Liver (tissue), 8 donors: ENCODE measurements at regions not wholly inside any gene's neighbourhood (a gene's known extent, or its start where the extent isn't known, plus 50 kb on each side); places are given as distances from the start of the nearest gene placed in this dataset.
A peak's percentile ranks its signal among the peaks of the same experiment; 100 is the strongest.

Experiments
- DNase-seq: peaks from one replicate; pipeline ENCODE4 v3.0.0-alpha.2; 2017; ENCODE audit warnings: low spot score
- H3K27ac ChIP-seq, 2 donors: one replicate each; pipeline ENCODE4 v1.7.0; 2013; ENCODE audit warnings: inconsistent platforms in 2 of 2, low read length in 2 of 2, control low read depth in 1 of 2, low read depth in 1 of 2, mild to moderate bottlenecking in 1 of 2
- H3K27me3 ChIP-seq, 4 donors: one replicate each; pipeline versions ENCODE4 v1.6.1 to v1.7.0; 2013; ENCODE audit warnings: low read length in 3 of 4, inconsistent platforms in 1 of 4, mild to moderate bottlenecking in 1 of 4, moderate library complexity in 1 of 4; ENCODE audit not compliant: control insufficient read depth in 4 of 4, insufficient read depth in 4 of 4
- H3K36me3 ChIP-seq, 4 donors: one replicate each; pipeline versions ENCODE4 v1.6.1 to v1.7.0; 2013; ENCODE audit warnings: low read length in 3 of 4, mild to moderate bottlenecking in 3 of 4, low read depth in 1 of 4, moderate library complexity in 1 of 4; ENCODE audit not compliant: control insufficient read depth in 4 of 4, insufficient read depth in 3 of 4
- H3K4me1 ChIP-seq, 4 donors: one replicate each; pipeline versions ENCODE4 v1.6.1 to v1.7.0; 2013; ENCODE audit warnings: low read length in 3 of 4, mild to moderate bottlenecking in 3 of 4, moderate library complexity in 1 of 4; ENCODE audit not compliant: control insufficient read depth in 4 of 4, insufficient read depth in 4 of 4
- H3K4me3 ChIP-seq, 3 donors: one replicate each; pipeline versions ENCODE4 v1.6.1 to v1.7.0; 2013; ENCODE audit warnings: low read length in 3 of 3, control low read depth in 1 of 3, low read depth in 1 of 3, mild to moderate bottlenecking in 1 of 3
- H3K9ac ChIP-seq, 2 donors: one replicate each; pipeline ENCODE4 v1.7.0; 2013; ENCODE audit warnings: low read length in 2 of 2, mild to moderate bottlenecking in 2 of 2, moderate library complexity in 2 of 2, control low read depth in 1 of 2, low read depth in 1 of 2
- H3K9me3 ChIP-seq, 4 donors: one replicate each; pipeline versions ENCODE4 v1.6.1 to v1.7.0; 2013; ENCODE audit warnings: low read length in 3 of 4; ENCODE audit not compliant: control insufficient read depth in 4 of 4
- EGR1 ChIP-seq, 2 donors: IDR thresholded peaks; 2 replicates each; pipeline ENCODE4 v1.6.1; 2016 to 2018; ENCODE audit warnings: antibody characterized with exemption in 2 of 2, low read depth in 2 of 2
- FOXA1 ChIP-seq: IDR thresholded peaks from 2 replicates; pipeline ENCODE4 v1.6.1; 2016; ENCODE audit warnings: antibody characterized with exemption
- FOXA2 ChIP-seq: IDR thresholded peaks from 2 replicates; pipeline ENCODE4 v1.6.1; 2016; ENCODE audit warnings: antibody characterized with exemption
- GABPA ChIP-seq, 2 donors: IDR thresholded peaks in 1 of 2; conservative IDR thresholded peaks in 1 of 2; 2 replicates each; pipeline ENCODE4 v1.6.1; 2016; ENCODE audit warnings: antibody characterized with exemption in 2 of 2, mild to moderate bottlenecking in 1 of 2, moderate library complexity in 1 of 2
- HNF4A ChIP-seq, 2 donors: conservative IDR thresholded peaks; 2 replicates each; pipeline ENCODE4 v1.6.1; 2016; ENCODE audit warnings: antibody characterized with exemption in 2 of 2, mild to moderate bottlenecking in 2 of 2
- HNF4G ChIP-seq: IDR thresholded peaks from 2 replicates; pipeline ENCODE4 v1.6.1; 2016; ENCODE audit warnings: antibody characterized with exemption
- JUND ChIP-seq, 2 donors: IDR thresholded peaks; 2 replicates each; pipeline ENCODE4 v1.6.1; 2016; ENCODE audit warnings: antibody characterized with exemption in 2 of 2
- NR2F2 ChIP-seq: IDR thresholded peaks from 2 replicates; pipeline ENCODE4 v1.6.1; 2016; ENCODE audit warnings: antibody characterized with exemption
- RAD21 ChIP-seq, 2 donors: IDR thresholded peaks; 2 replicates each; pipeline ENCODE4 v1.6.1; 2016; ENCODE audit warnings: antibody characterized with exemption in 2 of 2, mild to moderate bottlenecking in 2 of 2
- RXRA ChIP-seq, 2 donors: IDR thresholded peaks; 2 replicates each; pipeline ENCODE4 v1.6.1; 2017 to 2018; ENCODE audit warnings: antibody characterized with exemption in 2 of 2, mild to moderate bottlenecking in 1 of 2
- SP1 ChIP-seq: IDR thresholded peaks from 2 replicates; pipeline ENCODE4 v1.6.1; 2018; ENCODE audit warnings: antibody characterized with exemption, mild to moderate bottlenecking
- TAF1 ChIP-seq: conservative IDR thresholded peaks from 2 replicates; pipeline ENCODE4 v1.6.1; 2016; ENCODE audit warnings: antibody characterized with exemption, mild to moderate bottlenecking
- YY1 ChIP-seq: IDR thresholded peaks from 2 replicates; pipeline ENCODE4 v1.6.1; 2016; ENCODE audit warnings: antibody characterized with exemption, mild to moderate bottlenecking
- WGBS: extraction: QIAGEN DNeasy Blood & Tissue Kit; methylation state at CpG from one replicate; pipeline ENCODE4 v1.1.7; 2013; 5-methylcytosine and 5-hydroxymethylcytosine counted together
- TF ChIP-seq, protein P1 (sequence below): fragments of 150-350 bp; IDR thresholded peaks from 2 replicates; pipeline ENCODE4 v1.5.1; 2017; ENCODE audit warnings: improper control_type of control experiment, low read depth, low read length; ENCODE audit not compliant: missing input control
- TF ChIP-seq, protein P2 (sequence below): IDR thresholded peaks from 2 replicates; pipeline ENCODE4 v1.6.1; 2016; ENCODE audit warnings: antibody characterized with exemption, mild to moderate bottlenecking
- TF ChIP-seq, protein P3 (sequence below): IDR thresholded peaks from 2 replicates; pipeline ENCODE4 v1.6.1; 2016; ENCODE audit warnings: antibody characterized with exemption
- TF ChIP-seq, protein P4 (sequence below): IDR thresholded peaks from 2 replicates; pipeline ENCODE4 v1.6.1; 2016; ENCODE audit warnings: antibody characterized with exemption
- TF ChIP-seq, protein P5 (sequence below): IDR thresholded peaks from 2 replicates; pipeline ENCODE4 v1.6.1; 2016; ENCODE audit warnings: antibody characterized with exemption
- donor health status: healthy.
- donor health status: healthy.
- donor health status: healthy.
- donor health status: healthy.
- donor health status: healthy.

DNA sequence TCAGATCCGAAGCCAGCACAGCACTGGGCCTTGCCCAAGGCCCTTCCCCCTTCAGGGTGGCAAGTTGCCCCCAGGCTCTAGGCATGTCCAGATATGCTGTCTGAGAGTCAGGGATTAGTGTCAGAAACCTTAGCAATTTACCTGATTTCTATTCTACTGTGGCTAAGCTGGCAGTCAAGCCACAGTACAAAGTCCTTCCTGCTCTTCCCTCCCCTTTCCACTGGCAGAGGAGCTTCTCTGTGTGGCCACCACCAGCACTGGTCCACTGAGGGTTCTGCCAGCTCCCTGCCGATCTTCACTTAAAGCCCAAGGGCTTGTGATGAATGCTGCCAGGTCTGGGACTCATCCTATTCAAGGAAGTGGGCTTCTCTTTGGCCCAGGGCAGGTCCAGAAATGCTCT, 324.5 kb upstream of the RPS6KA3 start:
- Histone ChIP-seq H3K36me3 (no peaks in the 10 kb centered on the region), H3K4me1 (peaks cover 0 to 2% (median 0%) of the 10 kb centered on the region in 4 donors), H3K4me3 (no peak overlapping the region), H3K27ac (no peak overlapping the region), H3K27me3 (no peaks in the 10 kb centered on the region), H3K9ac (no peak overlapping the region), H3K9me3 (no peaks in the 10 kb centered on the region)
- no peak for DNase-seq
- no peak for TF ChIP-seq GABPA (IDR thresholded peaks at IDR 0.05 in 1 of 2, conservative IDR thresholded peaks at IDR 0.05 in 1 of 2)
- TF ChIP-seq, protein P1, sequence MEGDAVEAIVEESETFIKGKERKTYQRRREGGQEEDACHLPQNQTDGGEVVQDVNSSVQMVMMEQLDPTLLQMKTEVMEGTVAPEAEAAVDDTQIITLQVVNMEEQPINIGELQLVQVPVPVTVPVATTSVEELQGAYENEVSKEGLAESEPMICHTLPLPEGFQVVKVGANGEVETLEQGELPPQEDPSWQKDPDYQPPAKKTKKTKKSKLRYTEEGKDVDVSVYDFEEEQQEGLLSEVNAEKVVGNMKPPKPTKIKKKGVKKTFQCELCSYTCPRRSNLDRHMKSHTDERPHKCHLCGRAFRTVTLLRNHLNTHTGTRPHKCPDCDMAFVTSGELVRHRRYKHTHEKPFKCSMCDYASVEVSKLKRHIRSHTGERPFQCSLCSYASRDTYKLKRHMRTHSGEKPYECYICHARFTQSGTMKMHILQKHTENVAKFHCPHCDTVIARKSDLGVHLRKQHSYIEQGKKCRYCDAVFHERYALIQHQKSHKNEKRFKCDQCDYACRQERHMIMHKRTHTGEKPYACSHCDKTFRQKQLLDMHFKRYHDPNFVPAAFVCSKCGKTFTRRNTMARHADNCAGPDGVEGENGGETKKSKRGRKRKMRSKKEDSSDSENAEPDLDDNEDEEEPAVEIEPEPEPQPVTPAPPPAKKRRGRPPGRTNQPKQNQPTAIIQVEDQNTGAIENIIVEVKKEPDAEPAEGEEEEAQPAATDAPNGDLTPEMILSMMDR = no peak
- TF ChIP-seq RAD21 (IDR thresholded peaks at IDR 0.05) = no peak
- no peak for TF ChIP-seq FOXA2
- peak; percentile 43 for TF ChIP-seq SP1
- TF ChIP-seq, protein P2, sequence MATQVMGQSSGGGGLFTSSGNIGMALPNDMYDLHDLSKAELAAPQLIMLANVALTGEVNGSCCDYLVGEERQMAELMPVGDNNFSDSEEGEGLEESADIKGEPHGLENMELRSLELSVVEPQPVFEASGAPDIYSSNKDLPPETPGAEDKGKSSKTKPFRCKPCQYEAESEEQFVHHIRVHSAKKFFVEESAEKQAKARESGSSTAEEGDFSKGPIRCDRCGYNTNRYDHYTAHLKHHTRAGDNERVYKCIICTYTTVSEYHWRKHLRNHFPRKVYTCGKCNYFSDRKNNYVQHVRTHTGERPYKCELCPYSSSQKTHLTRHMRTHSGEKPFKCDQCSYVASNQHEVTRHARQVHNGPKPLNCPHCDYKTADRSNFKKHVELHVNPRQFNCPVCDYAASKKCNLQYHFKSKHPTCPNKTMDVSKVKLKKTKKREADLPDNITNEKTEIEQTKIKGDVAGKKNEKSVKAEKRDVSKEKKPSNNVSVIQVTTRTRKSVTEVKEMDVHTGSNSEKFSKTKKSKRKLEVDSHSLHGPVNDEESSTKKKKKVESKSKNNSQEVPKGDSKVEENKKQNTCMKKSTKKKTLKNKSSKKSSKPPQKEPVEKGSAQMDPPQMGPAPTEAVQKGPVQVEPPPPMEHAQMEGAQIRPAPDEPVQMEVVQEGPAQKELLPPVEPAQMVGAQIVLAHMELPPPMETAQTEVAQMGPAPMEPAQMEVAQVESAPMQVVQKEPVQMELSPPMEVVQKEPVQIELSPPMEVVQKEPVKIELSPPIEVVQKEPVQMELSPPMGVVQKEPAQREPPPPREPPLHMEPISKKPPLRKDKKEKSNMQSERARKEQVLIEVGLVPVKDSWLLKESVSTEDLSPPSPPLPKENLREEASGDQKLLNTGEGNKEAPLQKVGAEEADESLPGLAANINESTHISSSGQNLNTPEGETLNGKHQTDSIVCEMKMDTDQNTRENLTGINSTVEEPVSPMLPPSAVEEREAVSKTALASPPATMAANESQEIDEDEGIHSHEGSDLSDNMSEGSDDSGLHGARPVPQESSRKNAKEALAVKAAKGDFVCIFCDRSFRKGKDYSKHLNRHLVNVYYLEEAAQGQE = no peak
- no peak for TF ChIP-seq EGR1 (IDR thresholded peaks at IDR 0.05; ENCODE audit: low read depth in 2 of 2)
- TF ChIP-seq, protein P3, sequence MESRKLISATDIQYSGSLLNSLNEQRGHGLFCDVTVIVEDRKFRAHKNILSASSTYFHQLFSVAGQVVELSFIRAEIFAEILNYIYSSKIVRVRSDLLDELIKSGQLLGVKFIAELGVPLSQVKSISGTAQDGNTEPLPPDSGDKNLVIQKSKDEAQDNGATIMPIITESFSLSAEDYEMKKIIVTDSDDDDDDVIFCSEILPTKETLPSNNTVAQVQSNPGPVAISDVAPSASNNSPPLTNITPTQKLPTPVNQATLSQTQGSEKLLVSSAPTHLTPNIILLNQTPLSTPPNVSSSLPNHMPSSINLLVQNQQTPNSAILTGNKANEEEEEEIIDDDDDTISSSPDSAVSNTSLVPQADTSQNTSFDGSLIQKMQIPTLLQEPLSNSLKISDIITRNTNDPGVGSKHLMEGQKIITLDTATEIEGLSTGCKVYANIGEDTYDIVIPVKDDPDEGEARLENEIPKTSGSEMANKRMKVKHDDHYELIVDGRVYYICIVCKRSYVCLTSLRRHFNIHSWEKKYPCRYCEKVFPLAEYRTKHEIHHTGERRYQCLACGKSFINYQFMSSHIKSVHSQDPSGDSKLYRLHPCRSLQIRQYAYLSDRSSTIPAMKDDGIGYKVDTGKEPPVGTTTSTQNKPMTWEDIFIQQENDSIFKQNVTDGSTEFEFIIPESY = no peak
- peak; percentile 69 to 71 for TF ChIP-seq HNF4A (conservative IDR thresholded peaks at IDR 0.05)
- TF ChIP-seq TAF1 = no peak
- TF ChIP-seq HNF4G = peak; percentile 33
- no peak for TF ChIP-seq FOXA1
- TF ChIP-seq YY1 = no peak
- TF ChIP-seq, protein P4, sequence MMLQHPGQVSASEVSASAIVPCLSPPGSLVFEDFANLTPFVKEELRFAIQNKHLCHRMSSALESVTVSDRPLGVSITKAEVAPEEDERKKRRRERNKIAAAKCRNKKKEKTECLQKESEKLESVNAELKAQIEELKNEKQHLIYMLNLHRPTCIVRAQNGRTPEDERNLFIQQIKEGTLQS = no peak
- no peak for TF ChIP-seq JUND (IDR thresholded peaks at IDR 0.05)
- TF ChIP-seq, protein P5, sequence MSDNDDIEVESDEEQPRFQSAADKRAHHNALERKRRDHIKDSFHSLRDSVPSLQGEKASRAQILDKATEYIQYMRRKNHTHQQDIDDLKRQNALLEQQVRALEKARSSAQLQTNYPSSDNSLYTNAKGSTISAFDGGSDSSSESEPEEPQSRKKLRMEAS = no peak
- TF ChIP-seq NR2F2 = no peak
- no peak for TF ChIP-seq RXRA (IDR thresholded peaks at IDR 0.05)
- 37% methylated on average over 2 of the region's 2 CpGs for WGBS
